ENCODE measurements at regions not wholly inside any gene's neighbourhood (a gene's known extent, or its start where the extent isn't known, plus 50 kb on each side); places are given as distances from the start of the nearest gene placed in this dataset.
"Not testable (repeated sequence)": the region's sequence is repeated elsewhere in the genome, so short reads cannot be mapped to it uniquely, and the experiment has no call there.

DNA sequence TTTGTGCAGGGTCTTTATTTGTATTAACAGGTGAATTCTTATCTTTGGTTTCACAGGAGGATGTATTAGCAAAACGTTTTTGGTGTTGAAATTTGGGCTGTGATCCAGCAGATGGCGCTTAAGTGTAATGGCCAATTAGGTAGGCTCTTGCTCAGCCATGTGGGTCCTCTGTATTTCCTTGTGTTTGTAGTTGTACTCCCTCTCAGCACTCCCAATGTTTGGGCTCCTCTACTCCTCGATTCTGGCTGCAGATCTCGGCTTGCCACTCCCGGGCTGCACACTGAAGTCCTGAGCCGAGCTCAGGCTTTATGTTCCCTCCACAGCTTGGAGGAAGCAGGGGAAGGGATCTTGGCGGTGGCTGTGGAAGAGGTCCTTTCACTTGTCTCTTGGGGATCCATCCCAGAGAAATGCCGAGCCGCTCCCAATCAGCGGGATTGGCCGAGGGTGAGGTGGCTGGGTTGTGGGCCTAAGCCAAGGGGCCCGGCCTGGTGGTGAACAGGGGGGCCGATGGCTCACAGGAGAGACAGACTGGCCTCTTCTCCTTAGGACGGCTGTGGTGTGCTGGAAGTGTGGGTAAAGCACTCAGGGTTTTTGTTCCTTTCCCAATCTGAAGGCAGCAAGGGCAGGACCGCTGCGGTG, 133.7 kb downstream of the AEBP2 start:
- DNase-seq, result no peak

DNA sequence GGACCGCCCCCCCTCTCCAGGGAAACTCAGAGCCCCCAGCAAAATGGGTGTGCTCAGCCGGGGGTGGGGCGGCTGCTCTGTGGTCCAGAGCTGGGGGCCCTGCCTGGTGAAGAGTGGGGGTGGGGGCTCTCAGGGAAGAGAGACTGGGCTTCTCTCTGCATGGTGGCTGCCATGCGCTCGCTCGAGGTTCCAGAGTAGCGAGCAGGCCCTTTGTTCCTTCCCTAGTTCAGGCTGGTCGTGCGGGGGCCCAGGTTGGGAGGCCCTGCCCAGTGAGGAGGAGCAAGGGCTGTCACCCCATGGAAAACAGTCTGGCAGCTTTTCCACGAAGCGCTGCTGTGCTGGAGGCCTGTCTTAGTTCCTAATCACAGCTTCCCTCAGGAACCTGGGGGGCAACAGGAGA, 134.6 kb downstream of the AEBP2 start:
- DNase-seq, result no peak

DNA sequence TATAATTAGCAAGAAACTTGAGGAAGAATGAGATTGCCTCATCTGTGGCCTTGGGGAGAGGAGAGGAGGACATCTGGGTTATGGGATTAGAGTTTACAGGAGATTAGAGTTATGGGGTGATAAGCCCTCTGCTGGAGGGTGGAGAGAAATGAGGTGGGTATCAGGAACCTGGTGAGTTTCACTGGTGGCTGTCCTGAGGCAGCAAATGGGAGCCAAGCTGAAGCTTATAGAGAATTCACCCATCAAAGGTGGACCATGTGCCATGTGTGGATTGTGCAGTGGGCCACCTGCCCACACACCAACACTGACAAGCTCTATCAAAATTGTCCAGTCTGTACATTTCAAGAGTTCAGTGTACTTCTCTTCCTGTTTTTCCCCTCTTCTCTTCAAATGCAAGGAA, 135.3 kb downstream of the AEBP2 start:
- no peak for DNase-seq

DNA sequence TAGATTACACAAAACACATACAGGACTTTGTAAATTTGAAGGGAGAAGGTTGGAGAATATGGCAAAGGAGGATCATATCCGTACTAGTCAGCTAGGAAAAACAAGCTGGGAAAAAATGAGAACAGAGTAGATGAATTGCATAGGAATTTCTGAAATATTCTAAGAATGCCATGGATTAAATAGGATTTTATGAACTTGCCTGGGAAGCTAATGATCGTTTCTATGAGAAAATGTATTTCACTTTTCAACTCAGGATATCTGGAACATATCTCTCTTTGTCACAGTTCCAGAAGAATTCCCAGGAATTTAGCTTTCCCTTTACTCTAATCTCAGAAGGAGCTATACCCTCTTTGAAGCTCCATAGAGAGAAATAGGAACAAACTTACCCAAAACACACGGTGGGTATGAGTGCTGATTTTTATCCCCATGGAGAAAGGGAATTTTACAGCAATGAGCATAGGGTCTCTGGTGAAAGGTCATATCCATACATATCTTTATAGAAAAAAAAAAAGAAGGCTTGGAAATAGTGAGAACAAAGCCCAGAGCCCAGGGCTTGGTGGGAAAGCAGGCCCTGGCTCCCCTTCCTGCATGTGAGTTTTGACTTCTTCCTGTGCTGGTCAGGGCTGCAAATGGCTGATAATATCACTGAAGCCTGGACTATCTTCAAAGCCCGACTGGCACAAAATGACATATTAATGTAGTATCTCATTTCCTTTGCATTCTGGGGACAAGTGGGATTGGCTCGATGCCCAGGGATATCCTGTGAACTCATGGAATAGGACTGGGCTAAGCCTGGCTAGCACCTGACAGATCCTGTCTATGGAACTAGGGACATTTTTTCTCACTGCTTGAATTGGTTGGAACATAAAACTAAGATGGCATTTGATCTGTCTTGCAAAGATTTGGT, 136.3 kb downstream of the AEBP2 start:
- peak; percentile 17 for DNase-seq

DNA sequence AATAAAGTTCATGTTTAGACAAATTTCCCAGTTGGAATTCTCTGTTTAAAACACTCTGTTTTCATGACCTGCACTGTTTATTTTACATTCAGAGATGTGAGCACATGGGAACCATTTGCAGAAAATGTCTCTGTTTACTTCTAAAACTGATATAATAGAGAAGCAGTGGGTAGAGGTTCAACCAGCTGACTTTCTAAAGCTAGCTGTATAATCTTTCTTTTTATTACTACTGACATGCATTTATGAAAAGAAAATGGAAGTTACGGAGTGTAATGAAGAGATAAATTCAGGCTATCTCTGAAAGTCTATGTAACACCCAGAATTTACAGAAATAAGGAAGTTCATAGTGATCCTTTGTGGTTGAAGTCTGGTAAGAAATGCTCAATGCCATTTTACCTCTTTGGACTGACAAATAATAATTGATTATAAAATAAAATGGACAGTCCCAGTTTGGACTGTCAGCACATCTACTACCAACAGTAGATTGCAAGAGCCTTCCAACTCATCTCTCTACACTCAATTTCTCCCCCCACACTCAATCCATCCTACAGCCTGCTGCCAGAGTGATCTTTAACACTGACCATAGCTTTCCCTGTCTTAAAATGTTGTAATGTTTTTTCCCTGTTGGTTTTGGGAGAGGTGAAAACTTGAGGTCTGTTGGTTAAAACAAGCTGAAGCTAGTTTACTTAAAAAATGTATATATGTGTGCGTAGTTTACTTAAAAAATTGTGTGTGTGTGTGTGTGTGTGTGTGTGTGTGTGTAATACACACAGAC, 137.4 kb downstream of the AEBP2 start:
- no peak for DNase-seq

DNA sequence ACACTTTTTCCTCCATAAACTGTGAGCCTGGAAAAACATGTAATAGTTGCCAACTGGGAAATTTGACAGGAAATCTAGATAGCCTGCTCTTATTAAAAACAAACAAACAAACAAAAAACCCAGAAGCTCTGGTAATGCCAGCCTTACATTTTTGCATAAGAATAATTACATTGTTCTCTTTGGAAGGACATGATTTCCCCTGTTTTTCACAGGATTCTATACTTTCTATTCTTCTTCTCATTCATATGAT, 137.9 kb downstream of the AEBP2 start:
- DNase-seq, result no peak

DNA sequence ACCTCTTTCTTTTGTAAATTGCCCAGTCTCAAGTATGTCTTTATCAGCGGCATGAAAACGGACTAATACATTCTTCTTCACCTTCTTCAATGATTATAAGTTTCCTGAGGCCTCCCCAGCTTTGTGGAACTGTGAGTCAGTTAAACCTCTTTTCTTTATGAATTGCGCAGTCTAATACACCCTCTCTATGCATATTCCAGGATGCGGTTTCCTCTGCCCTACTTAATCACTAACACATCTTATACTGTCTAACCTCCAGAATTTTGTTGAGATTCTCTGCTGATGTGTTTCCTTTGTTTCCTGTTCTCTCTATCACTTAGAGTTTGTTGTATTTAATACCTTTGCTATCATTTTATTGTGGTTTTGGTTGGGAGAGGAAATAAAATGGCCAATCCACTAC, 145.4 kb downstream of the AEBP2 start:
- DNase-seq, result no peak

DNA sequence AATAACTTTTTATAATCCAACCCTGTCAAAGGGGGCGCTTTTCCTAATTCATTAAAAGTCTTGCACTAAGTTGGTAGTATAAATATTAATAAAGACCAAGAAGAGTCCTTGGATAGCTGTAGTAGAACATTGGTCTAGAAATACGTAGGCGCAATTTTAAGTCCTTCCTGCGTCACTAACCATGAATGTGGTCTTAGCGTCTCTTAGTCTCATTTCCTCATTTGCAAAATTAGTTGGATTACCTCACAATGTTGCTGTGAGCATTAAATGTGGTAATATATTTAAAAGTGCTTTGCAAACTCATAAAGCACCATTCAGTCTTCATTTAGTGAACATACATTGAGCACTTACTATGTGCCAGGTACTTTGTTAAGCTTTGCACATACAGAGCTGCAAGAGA, 149.7 kb downstream of the AEBP2 start:
- no peak for DNase-seq

DNA sequence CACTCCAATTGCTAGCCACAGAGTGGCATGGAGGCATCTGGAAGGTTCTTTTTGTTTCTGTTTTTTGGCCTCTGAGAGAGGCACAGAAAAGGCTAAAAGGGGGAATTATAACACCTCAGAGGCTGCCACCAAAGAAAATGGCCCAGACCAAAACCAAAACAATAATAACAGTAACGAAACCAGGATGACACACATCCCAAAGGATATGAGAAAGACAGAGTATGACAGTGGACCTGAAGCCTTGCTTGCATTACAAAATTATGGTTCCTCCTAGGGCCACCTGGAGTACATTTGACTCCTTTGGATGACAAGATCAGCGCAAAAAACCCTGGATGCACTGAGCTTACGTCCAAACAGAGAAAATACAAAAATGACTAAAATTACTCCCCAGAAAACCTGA, 152.7 kb downstream of the AEBP2 start:
- DNase-seq, result no peak

DNA sequence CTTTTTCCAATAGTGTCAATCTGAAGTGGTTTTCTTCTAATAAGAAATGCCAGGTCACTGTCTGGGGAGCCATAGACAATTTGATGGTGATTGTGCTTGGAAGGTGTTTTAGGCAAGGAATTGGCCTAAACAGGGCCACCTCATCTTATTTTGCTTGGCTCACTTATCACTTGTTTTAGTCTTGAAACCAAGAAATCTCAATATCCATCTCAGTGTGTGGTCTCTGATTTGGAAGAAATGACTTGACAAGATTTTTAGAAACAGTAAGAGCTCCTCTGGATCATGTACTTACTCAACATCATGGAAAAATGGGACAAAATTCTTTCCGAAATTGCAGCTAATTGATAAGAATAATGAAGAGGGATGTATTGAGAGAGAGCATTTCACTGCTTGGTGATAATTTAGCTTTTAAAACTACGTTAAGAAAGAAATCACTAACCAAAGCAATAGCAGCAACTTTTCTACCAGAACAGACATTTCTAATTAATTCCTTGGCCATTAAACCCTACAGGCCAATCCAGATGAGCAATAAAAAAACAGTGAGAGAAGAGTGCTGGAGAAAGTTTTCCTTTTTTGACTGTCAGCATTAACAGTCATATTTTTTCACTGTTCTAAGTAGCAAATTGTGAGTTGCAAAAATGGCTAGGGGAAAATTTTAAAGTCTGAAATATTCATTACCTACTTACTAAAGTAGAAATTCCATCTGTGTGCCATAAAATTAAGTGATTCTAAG, 157.3 kb downstream of the AEBP2 start:
- DNase-seq, result no peak

DNA sequence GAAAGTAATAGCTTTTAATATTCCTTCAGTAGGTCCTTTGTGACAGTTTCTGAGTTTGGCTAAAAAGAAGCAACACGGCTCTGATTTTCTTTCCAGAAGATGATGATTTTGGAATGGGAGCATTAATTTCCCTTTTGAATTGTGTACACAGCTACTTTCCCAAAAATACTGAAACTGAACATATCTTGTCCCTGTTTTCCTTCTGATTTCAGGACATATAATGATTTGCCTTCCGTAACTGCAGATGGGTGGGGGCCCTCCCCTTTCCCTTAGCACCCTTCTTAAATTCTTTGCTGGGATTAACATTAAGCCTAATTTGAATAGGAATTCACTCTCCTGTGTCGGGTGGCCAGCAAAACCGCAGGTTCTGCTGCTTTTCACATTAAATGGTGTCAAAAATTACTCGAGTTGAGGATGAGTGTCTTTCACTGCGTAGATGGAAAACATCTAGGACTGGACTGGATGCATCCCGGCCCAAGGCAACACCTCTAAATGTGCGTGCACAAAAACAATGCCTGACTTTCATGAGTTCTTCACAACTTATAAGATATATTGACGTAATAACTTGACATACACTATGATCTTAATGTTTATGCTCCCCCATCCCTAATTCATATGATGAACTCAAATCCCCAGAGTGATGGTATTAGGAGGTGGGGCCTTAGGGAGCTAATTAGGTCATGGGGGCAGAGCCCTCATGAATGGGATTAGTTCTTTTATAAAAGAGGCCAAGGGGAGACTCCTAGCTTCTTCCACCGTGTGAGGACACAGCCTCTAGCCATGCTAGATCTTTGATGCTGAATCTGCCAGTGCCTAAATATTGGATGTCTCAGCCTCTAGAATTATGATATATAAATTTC, 158.1 kb downstream of the AEBP2 start:
- DNase-seq, result no peak

DNA sequence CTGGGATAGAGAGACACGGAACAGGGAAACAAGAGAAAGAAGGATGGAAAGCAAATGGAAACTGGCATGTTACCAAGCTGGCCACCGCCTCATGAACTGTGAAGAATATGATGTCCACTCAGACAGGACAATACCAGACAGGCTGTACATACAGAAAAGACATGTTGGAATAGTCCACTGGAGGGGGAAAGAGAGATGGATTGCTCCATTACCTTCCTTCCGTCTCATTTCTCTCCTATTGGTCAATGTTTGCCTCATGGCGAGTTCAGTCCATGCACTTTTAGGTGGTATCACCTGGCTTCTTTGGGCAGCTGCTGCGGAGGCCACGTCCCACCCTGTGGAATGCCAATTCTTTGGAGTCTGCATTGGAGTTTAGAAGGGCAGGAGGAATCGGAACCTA, 166.4 kb downstream of the AEBP2 start:
- DNase-seq, result no peak

DNA sequence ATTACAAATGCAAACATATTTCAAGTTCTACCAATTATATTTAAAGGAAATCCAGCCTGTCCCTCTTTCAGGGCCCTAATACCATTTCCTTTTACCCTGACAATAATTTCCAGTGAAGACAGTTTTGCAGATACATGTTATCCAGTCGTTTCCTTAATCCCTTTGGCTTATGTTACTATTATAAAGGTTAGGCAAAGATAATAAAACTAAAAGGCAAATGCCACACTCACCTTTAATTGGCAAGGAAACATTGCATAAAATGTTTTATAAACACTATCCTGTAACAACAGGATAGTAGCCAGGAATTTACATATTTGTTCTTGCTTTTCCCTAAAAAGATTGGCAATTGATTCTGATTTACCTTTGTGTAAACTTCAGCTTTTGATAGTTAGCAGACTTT, 168.7 kb downstream of the AEBP2 start:
- no peak for DNase-seq

DNA sequence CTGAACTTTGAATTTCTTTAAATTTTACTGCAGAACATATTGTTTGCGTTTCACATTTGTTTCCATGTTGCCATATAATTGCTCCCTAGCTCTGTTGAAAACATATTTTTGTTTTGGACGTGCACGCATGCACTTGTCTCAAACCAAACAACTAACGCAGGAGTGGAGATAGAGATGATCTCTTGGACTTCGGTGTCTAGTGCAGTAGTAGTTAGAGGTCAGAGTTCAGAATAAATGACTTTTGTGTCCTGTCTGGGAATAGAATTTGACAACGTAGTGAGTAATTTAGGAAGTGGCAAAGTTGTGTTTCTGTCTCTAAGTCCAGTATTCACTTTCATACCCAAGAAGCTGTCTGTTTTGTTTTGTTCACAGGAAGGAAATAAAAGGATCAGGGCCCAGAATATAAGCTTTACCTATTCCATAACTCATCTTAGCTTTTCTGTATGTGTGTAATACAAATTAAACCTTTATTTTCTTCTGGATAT, 173.8 kb downstream of the AEBP2 start:
- DNase-seq, result no peak

DNA sequence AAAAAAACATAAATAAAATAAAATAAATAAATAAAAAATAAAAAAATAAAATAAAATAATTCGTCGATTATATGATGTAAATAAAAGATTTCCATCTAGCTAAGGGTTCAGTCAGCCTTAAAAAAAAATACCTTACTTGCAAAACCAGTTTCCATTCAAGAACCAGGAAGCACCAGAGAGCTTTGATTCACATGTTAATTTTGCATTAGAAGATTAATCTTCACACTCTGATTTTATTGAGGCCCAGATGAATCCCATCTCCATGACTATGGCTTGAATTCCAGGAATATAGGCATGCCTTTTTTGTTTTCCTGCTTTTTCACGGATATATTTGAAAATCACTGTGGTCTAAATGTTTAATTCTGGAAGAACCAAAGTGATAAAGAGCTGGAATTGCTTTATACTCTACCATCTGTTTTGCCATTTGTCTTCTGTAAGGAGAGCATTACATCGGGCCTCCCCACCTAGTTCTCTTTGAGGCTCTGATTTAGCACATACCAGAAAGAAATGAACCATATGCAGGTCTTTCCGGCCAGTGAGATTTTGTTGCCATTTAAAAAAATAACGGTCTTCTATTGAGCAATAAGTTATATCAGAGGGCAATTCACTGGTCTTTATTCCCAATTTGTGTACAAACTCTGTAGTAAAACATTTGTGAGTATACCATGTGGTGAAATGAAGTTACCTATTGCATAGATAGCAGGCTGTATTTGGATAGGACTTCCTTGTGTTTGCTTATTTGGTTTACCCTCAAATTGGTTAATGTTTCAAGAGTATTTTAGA, 175.5 kb downstream of the AEBP2 start:
- no peak for DNase-seq

DNA sequence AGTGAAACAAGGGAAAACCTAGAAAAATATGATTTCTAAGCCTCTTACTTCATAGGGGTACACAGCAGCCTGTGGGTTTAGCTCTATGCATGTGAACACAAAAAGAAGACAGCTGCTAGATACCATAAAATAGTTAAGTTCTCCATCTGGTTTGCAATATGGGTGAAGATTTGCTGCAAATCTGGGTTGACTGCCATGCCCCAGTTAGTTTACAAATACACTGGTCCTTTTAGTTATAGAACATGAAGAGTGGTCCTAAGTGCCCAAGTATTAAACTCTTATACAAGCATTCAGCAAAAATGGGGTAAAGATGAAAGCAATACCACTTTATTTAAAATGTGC, 176.1 kb downstream of the AEBP2 start:
- DNase-seq, result no peak

DNA sequence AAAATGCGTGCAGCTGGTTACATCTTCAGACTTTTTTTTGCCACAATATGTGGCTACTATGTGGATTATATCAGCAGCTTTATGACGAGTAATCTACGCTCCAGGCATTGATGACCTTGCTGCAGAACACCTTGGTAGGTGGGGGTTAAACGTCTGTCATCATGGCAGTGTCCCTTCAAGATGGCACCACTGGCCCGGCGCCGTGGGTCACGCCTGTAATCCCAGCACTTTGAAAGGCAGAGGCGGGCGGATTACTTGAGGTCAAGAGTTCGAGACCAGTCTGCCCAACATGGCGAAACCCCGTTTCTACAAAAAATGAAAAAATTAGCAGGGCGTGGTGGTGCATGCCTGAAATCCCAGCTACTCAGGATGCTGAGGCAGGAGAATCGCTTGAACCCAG, 177.5 kb downstream of the AEBP2 start:
- no peak for DNase-seq

DNA sequence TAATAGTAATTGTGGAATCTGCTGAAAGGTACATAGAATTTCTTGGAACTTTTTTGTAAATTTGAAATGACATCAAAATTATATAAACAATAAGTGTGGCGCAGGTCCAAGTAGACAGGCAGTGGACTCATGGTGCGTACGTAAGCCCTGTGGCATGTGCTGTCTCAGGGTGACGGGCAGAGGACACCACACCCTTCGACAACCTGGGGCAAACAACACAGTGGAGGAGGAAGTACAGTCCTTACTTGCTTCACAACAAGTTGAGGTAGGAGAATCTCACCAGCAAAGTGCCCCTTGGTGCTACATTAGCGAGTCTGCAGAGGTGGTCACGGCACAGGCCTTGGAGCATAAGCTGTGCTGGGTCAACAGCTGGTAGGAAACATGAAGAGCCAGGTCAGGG, 180.9 kb downstream of the AEBP2 start:
- DNase-seq, result no peak

DNA sequence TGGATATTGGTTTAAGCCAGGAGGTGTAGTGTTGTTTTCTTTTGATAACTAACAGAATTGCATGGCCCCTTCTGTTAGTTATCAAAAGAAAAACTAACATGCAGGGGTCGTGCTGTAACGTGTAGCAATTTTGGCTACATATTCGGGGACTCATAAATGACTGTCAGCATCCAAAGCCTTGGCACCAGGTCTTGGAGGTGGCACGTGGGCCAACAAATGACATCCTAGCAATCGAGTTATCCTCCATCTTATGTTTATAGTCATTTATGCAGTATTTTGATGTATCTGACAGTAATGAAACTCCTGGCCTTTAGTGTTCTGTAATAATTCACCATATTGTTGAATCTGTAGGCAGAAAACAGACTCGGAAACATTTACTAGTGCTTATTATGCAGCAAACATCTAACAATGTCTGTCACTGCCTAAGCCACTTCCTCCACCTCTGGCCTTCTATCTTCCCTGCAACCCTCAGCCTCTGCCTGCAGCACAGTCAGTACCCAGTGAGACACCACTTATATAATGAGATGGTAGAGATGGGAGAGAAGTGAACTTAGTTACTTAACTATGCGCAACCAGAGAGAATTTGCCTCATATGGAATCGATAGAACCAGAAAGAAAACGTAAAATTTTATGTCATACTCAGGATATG, 184.6 kb downstream of the AEBP2 start:
- no peak for DNase-seq

DNA sequence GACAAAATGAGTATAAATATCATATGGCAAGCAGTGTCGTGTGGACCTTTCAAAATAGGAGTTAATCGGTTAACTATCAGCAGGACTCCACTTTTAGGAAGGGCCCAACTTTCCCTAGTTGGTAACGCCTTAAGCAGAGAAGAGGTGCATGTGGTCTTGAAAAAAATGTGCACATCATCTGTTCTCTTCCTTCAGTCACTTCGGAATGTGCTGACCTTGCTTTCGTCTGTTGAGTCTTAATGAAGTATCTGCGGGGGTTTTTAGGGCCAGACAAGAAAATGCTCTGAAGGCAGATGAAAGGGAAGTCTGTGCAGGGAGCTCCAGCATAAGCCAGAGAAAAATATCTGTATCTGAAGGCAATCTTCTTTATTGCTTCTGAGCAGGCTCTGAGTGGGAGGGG, 185.2 kb downstream of the AEBP2 start:
- DNase-seq, result no peak

DNA sequence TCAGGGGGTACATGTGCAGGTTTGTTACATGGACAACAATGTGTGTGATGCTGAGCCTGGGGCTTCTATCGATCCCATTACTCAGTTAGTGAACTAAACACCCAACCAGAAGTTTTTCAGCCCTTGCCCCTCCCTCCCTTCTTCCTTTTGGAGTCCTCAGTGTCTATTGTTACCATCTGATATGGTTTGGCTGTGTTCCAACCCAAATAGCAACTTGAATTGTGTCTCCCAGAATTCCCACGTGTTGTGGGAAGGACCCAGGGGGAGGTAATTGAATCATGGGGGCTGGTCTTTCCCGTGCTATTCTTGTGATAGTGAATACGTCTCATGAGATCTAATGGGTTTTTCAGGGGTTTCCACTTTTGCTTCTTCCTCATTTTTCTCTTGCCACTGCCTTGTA, 186.3 kb downstream of the AEBP2 start:
- not testable (repeated sequence) for DNase-seq

Measured in NCI-H187 treated with DMSO at 0.1 percent for 48 hours (cell line).